ENCODE measurements at regions not wholly inside any gene's neighbourhood (a gene's known extent, or its start where the extent isn't known, plus 50 kb on each side); places are given as distances from the start of the nearest gene placed in this dataset.

DNA sequence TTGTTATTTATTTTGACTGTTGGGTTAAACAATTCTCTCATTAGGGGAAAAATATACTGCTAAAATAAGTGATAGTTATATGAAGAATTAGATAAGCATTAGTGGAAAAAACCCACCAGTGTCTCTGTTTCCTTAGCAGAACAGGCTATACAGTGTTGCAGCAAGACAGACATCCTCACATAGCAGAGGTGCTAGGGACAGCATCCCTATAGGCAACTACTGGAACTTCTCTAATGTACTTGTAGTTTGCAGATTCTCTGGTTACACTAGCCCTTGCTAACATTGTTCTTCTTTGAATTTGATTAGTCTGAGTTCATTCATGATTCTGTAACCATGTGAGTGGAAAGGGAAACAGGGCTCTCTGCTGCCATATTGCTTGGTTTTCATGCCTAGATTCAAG lies 661.8 kb upstream of the RGMB start:
- no peak overlapping the region for H2BK15ac ChIP-seq (ENCODE audit: low read length)
- no peak overlapping the region for H3K4me2 ChIP-seq (ENCODE audit: insufficient read depth in 1 of 2, low read depth in 2 of 2, low read length in 2 of 2)
- H3K27me3 ChIP-seq (replicated peaks in 1 of 4; ENCODE audit: control insufficient read depth in 3 of 4, extremely low read depth in 1 of 4, insufficient read depth in 3 of 4, low read length in 3 of 4), result no peaks in the 10 kb centered on the region
- DNase-seq (ENCODE audit: low read depth in 1 of 2, low spot score in 2 of 2), result no peak
- no peak overlapping the region for H2BK20ac ChIP-seq (ENCODE audit: low read length)
- H2AFZ ChIP-seq (ENCODE audit: low read length), result no peak overlapping the region
- peaks cover 6 to 11% of the 10 kb centered on the region in 2 experiments for H3K9me3 ChIP-seq (ENCODE audit: insufficient read depth in 2 of 2, low read depth in 1 of 2, low read length in 1 of 2)
- no peaks in the 10 kb centered on the region for H3K79me1 ChIP-seq (ENCODE audit: low read depth, low read length)
- no peak overlapping the region for H3K14ac ChIP-seq (ENCODE audit: insufficient read length)
- no peaks in the 10 kb centered on the region for H3K4me1 ChIP-seq (replicated peaks in 1 of 4; ENCODE audit: control insufficient read depth in 3 of 4, insufficient read depth in 4 of 4, low read length in 3 of 4)
- peaks cover 0 to 5% (median 0%) of the 10 kb centered on the region in 4 experiments; a peak in 1 of 8 replicates for H3K36me3 ChIP-seq (ENCODE audit: control insufficient read depth in 2 of 4, insufficient read depth in 4 of 4, low read length in 3 of 4)
- no peak overlapping the region for H3K27ac ChIP-seq (ENCODE audit: low read depth, low read length)
- no peak overlapping the region for H3K4ac ChIP-seq (replicated peaks; ENCODE audit: insufficient read length, low read depth, low read length)
- H3K18ac ChIP-seq (ENCODE audit: extremely low read depth, low read length), result no peak overlapping the region
- no peak overlapping the region for H3K23ac ChIP-seq (ENCODE audit: insufficient read length)
- H4K8ac ChIP-seq (ENCODE audit: extremely low read depth, insufficient read depth, low read length), result no peak overlapping the region
- no peak for FAIRE-seq
- no peaks in the 10 kb centered on the region for H3K79me2 ChIP-seq (ENCODE audit: control insufficient read depth in 1 of 2, insufficient read depth in 2 of 2, low read length in 2 of 2)
- H2AK5ac ChIP-seq (ENCODE audit: low read depth, low read length), result no peak overlapping the region
- no peak overlapping the region for H3K56ac ChIP-seq (replicated peaks; ENCODE audit: insufficient read length, low read depth, low read length)
- no peaks in the 10 kb centered on the region; the same call in 1 of the 2 replicates for H3K23me2 ChIP-seq (ENCODE audit: low read depth, low read length)
- no peaks in the 10 kb centered on the region for H4K20me1 ChIP-seq (replicated peaks in 1 of 2; ENCODE audit: control insufficient read depth in 1 of 2, insufficient read depth in 2 of 2, low read length in 2 of 2)
- H2BK120ac ChIP-seq (replicated peaks; ENCODE audit: low read depth, low read length), result no peak overlapping the region
- no peak overlapping the region for H3K9ac ChIP-seq (replicated peaks in 1 of 4; ENCODE audit: extremely low read depth in 1 of 4, low read depth in 3 of 4, low read length in 3 of 4)
- TF ChIP-seq CHD2 (IDR thresholded peaks at IDR 0.05; ENCODE audit: low read length) (no peak), CTCF (IDR thresholded peaks at IDR 0.05; ENCODE audit: control extremely low read depth in 1 of 3, insufficient read depth in 1 of 3, low read depth in 1 of 3, low read length in 3 of 3) (peak in 1 of 3 experiments; percentile 41; a peak in 1 of 4 replicates)
- POLR2A ChIA-PET (ENCODE audit: partially characterized antibody), result no interaction called here
- no peak overlapping the region for H2BK5ac ChIP-seq (ENCODE audit: low read depth, low read length)
- CTCF ChIA-PET (ENCODE audit: partially characterized antibody), result interaction anchor here (0.6 to 1.4 kb wide), 7 partner anchors 8 to 661 kb away, joined by 3 to 4 read pairs (median 3); no protein-coding TSS in a partner anchor
- H4K91ac ChIP-seq (replicated peaks; ENCODE audit: insufficient read length, low read length), result no peak overlapping the region
- no peak overlapping the region for H3K4me3 ChIP-seq (ENCODE audit: extremely low read depth in 1 of 4, insufficient read depth in 2 of 4, low read depth in 3 of 4, low read length in 4 of 4)
- no peak overlapping the region for H2BK12ac ChIP-seq (ENCODE audit: low read depth, low read length)
- H4K5ac ChIP-seq (ENCODE audit: insufficient read length, low read depth, low read length), result no peak overlapping the region

All from H1 (cell line).